Peyer's patch (tissue), 4 donors: ENCODE measurements at regions not wholly inside any gene's neighbourhood (a gene's known extent, or its start where the extent isn't known, plus 50 kb on each side); places are given as distances from the start of the nearest gene placed in this dataset.

Experiments used
- DNase-seq, 3 donors: peaks; one replicate each; pipeline ENCODE4 v3.0.0-alpha.2; 2017 to 2019
- H3K27ac ChIP-seq, 4 donors: fragments of 200-600 bp; sonication (generic); one replicate each; pipeline ENCODE4 v1.5.1; 2016 to 2019
- H3K27me3 ChIP-seq, 2 donors: fragments of 200-600 bp; sonication (generic); one replicate each; pipeline ENCODE4 v1.5.1; 2019
- H3K36me3 ChIP-seq, 3 donors: fragments of 200-600 bp; sonication (generic); one replicate each; pipeline ENCODE4 v1.5.1; 2016 to 2019
- H3K4me1 ChIP-seq, 4 donors: fragments of 200-600 bp; sonication (generic); one replicate each; pipeline ENCODE4 v1.5.1; 2016 to 2019
- H3K4me3 ChIP-seq, 4 donors: fragments of 200-600 bp; sonication (generic); 1 replicate in 3 of 4; 2 replicates in 1 of 4; pipeline ENCODE4 v1.5.1; 2016 to 2019; ENCODE audit warnings: mild to moderate bottlenecking in 1 of 4
- H3K9me3 ChIP-seq, 4 donors: fragments of 200-600 bp; sonication (generic); one replicate each; pipeline ENCODE4 v1.5.1; 2016 to 2019; ENCODE audit warnings: mild to moderate bottlenecking in 1 of 4
- CTCF ChIP-seq, 6 experiments: fragments of 450-650 bp in 4 of 6; fragments of 200-600 bp in 2 of 6; sonication (generic) in 1 of 6; IDR thresholded peaks; one replicate each; pipeline ENCODE4 v1.5.1; 2017 to 2019; ENCODE audit warnings: antibody characterized with exemption in 6 of 6, mild to moderate bottlenecking in 3 of 6, moderate library complexity in 1 of 6
- POLR2A ChIP-seq, 2 donors: fragments of 450-650 bp; IDR thresholded peaks; one replicate each; pipeline ENCODE4 v1.5.1; 2017; ENCODE audit warnings: antibody characterized with exemption in 2 of 2, mild to moderate bottlenecking in 2 of 2, moderate library complexity in 2 of 2

- no peak overlapping the region for H3K27ac ChIP-seq
- H3K4me3 ChIP-seq = no peak overlapping the region
- no peaks in the 10 kb centered on the region for H3K4me1 ChIP-seq
- no peaks in the 10 kb centered on the region for H3K27me3 ChIP-seq
- no peak for DNase-seq
- H3K9me3 ChIP-seq = no peaks in the 10 kb centered on the region
- TF ChIP-seq POLR2A (IDR thresholded peaks at IDR 0.05) (no peak), CTCF (IDR thresholded peaks at IDR 0.05) (no peak)
- no peaks in the 10 kb centered on the region for H3K36me3 ChIP-seq
Measured at GRCh38 chr13:107497661-107498060, 717.7 kb downstream of the LIG4 start.

- TF ChIP-seq POLR2A (IDR thresholded peaks at IDR 0.05) (no peak), CTCF (IDR thresholded peaks at IDR 0.05) (no peak)
- no peak for DNase-seq
Measured at GRCh38 chr13:107493266-107493665, 722.1 kb downstream of the LIG4 start.

GRCh38 chr13:107482688-107483087 is 732.6 kb downstream of the LIG4 start:
- H3K27me3 ChIP-seq = no peaks in the 10 kb centered on the region
- no peak overlapping the region for H3K4me3 ChIP-seq
- no peaks in the 10 kb centered on the region for H3K9me3 ChIP-seq
- H3K27ac ChIP-seq = no peak overlapping the region
- no peaks in the 10 kb centered on the region for H3K4me1 ChIP-seq
- no peak for DNase-seq
- TF ChIP-seq CTCF (IDR thresholded peaks at IDR 0.05) (no peak), POLR2A (IDR thresholded peaks at IDR 0.05) (no peak)
- no peaks in the 10 kb centered on the region for H3K36me3 ChIP-seq

More at GRCh38 chr13:107493266-107493665, 722.1 kb downstream of the LIG4 start:
- Histone ChIP-seq H3K27me3 (no peaks in the 10 kb centered on the region), H3K9me3 (no peaks in the 10 kb centered on the region), H3K36me3 (no peaks in the 10 kb centered on the region), H3K4me1 (no peaks in the 10 kb centered on the region), H3K27ac (no peak overlapping the region), H3K4me3 (no peak overlapping the region)

- H3K4me3 ChIP-seq = no peak overlapping the region
- TF ChIP-seq POLR2A (IDR thresholded peaks at IDR 0.05) (no peak), CTCF (IDR thresholded peaks at IDR 0.05) (no peak)
- no peak for DNase-seq
Measured at GRCh38 chr13:107480130-107480529, 735.2 kb downstream of the LIG4 start.

GRCh38 chr13:107477772-107478379 is 737.5 kb downstream of the LIG4 start:
- H3K9me3 ChIP-seq = no peaks in the 10 kb centered on the region
- H3K27ac ChIP-seq = no peak overlapping the region
- no peak overlapping the region for H3K4me3 ChIP-seq
- H3K27me3 ChIP-seq = no peaks in the 10 kb centered on the region
- H3K4me1 ChIP-seq = no peaks in the 10 kb centered on the region
- H3K36me3 ChIP-seq = no peaks in the 10 kb centered on the region
- DNase-seq = no peak
- no peak for TF ChIP-seq POLR2A (IDR thresholded peaks at IDR 0.05)
- no peak for TF ChIP-seq CTCF (IDR thresholded peaks at IDR 0.05)

More at GRCh38 chr13:107480130-107480529, 735.2 kb downstream of the LIG4 start:
- Histone ChIP-seq H3K36me3 (no peaks in the 10 kb centered on the region), H3K27me3 (no peaks in the 10 kb centered on the region), H3K4me1 (no peaks in the 10 kb centered on the region), H3K27ac (no peak overlapping the region), H3K9me3 (no peaks in the 10 kb centered on the region)
